HEK293 (cell line): ENCODE measurements at regions not wholly inside any gene's neighbourhood (a gene's known extent, or its start where the extent isn't known, plus 50 kb on each side); places are given as distances from the start of the nearest gene placed in this dataset.

ENCODE experiments used
- CTCF ChIP-seq: fragments of 450-650 bp; formaldehyde crosslinking; IDR thresholded peaks from 2 replicates; pipeline ENCODE4 v1.5.1; 2016; ENCODE audit warnings: missing biosample characterization, missing genetic modification characterization
- MYNN ChIP-seq: fragments of 450-650 bp; formaldehyde crosslinking; IDR thresholded peaks from 2 replicates; pipeline ENCODE4 v1.5.1; 2016; ENCODE audit warnings: missing biosample characterization, missing genetic modification characterization, borderline replicate concordance
- ZNF221 ChIP-seq: fragments of 450-650 bp; formaldehyde crosslinking; IDR thresholded peaks from 2 replicates; pipeline ENCODE4 v1.5.1; 2017; ENCODE audit warnings: missing biosample characterization, missing genetic modification characterization, borderline replicate concordance

DNA sequence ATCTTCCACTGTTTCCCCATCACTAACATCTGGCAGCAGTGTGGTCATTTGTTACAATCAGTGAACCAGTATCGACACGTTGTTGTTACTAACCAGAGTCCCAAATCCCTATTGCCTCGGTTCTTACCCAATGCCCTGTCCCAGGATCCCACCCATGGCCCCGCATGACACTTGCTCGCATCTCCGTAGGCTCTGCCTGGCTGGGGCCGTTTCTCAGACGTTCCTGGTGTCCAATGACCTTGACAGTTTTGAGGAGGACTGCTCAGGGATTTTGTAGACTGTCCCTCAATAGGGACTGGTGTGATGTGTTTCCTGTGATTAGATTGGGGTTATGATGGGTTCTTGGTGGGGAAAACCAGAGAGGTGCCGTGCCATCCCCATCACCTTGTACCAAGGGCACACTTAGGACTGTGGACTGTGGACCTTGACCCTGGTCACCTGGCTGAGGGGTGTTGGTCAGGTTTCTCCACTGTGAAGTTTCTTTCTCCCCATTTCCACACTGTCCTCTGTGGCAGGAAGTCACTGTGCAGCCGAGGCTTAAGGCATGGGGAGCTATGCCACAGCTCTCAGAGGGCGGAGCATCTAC lies 108.4 kb downstream of the ADRA2C start:
- no peak for TF ChIP-seq CTCF (tag by site-specific recombination)
- TF ChIP-seq ZNF221 = no peak
- no peak for TF ChIP-seq MYNN (tag by site-specific recombination)
